HepG2 (cell line): ENCODE measurements at regions not wholly inside any gene's neighbourhood (a gene's known extent, or its start where the extent isn't known, plus 50 kb on each side); places are given as distances from the start of the nearest gene placed in this dataset.

Experiments
- ATAC-seq: fragments of 200-7000 bp; cut with Tn5 transposase; 3 replicates; pipeline ENCODE4 v1.9.1; 2020; ENCODE audit warnings: mild to moderate bottlenecking, moderate library complexity
- BruUV-seq: library from RNA; stranded (reverse); fragments of 400-500 nt; replicated peaks from 2 replicates; lab custom pipeline; 2021; lab: Mats Ljungman, UMichigan
- CTCF ChIA-PET: fragments of 300-600 bp; formaldehyde crosslinking; extraction: SDS; loops from one replicate; lab custom pipeline; 2021; ENCODE audit warnings: low total read pairs, inconsistent platforms, low intra/inter-chr PET ratio; lab: Yijun Ruan, JAX
- POLR2A ChIA-PET: fragments of 350-600 bp; sonication (Branson Sonifier 250); formaldehyde crosslinking; loops from one replicate; lab custom pipeline; 2020; ENCODE audit warnings: antibody characterized with exemption, inconsistent platforms; lab: Yijun Ruan, JAX
- DNase-seq: peaks from one replicate; pipeline ENCODE4 v3.0.0-alpha.2; 2015; ENCODE audit warnings: low spot score
- FAIRE-seq: peaks from 3 replicates; lab custom pipeline; 2011; peaks lifted over from hg19 to GRCh38; lab: Jason Lieb, UNC
- H2AFZ ChIP-seq: one replicate; pipeline ENCODE4 v1.6.1; 2011; ENCODE audit warnings: low read length, inconsistent platforms
- H3K27ac ChIP-seq: fragments of 300-600 bp; 3 replicates; pipeline ENCODE4 v1.8.0; 2011; ENCODE audit warnings: mixed run types, mild to moderate bottlenecking, mixed read lengths, low read length, inconsistent platforms; ENCODE audit not compliant: insufficient read depth; ENCODE audit errors: extremely low read length
- H3K27me3 ChIP-seq, 2 experiments: fragments of 200-600 bp in 1 of 2; 2 replicates in 1 of 2; 3 replicates in 1 of 2; pipeline versions ENCODE4 v1.6.0 to v1.8.0; 2011; ENCODE audit warnings: low read length in 2 of 2, mild to moderate bottlenecking in 2 of 2, moderate library complexity in 2 of 2, inconsistent platforms in 1 of 2; ENCODE audit not compliant: insufficient read depth in 2 of 2, control insufficient read depth in 1 of 2
- H3K36me3 ChIP-seq, 2 experiments: fragments of 200-600 bp in 1 of 2; replicated peaks in 1 of 2; 2 replicates in 1 of 2; 3 replicates in 1 of 2; pipeline versions ENCODE4 v1.5.1 to v1.8.0; 2011; ENCODE audit warnings: low read length in 2 of 2, inconsistent platforms in 1 of 2; ENCODE audit not compliant: insufficient read depth in 2 of 2, control insufficient read depth in 1 of 2
- H3K4me1 ChIP-seq: 2 replicates; pipeline ENCODE4 v1.5.1; 2012; ENCODE audit warnings: low read length, inconsistent platforms; ENCODE audit not compliant: insufficient read depth
- H3K4me2 ChIP-seq: 2 replicates; pipeline ENCODE4 v1.6.0; 2011; ENCODE audit warnings: low read depth, low read length, inconsistent platforms
- H3K4me3 ChIP-seq, 3 experiments: fragments of 200-600 bp in 1 of 3; sonication (generic), shearing (Covaris generic) in 1 of 3; replicated peaks in 1 of 3; 2 replicates each; pipeline ENCODE4 v1.5.1; 2011 to 2016; ENCODE audit warnings: low read length in 3 of 3, inconsistent platforms in 2 of 3, low read depth in 2 of 3, mild to moderate bottlenecking in 2 of 3, control low read depth in 1 of 3, mixed read lengths in 1 of 3; ENCODE audit not compliant: insufficient read depth in 1 of 3
- H3K79me2 ChIP-seq: one replicate; pipeline ENCODE4 v1.6.1; 2011; ENCODE audit warnings: low read length, inconsistent platforms; ENCODE audit not compliant: insufficient read depth
- H3K9ac ChIP-seq: 2 replicates; pipeline ENCODE4 v1.6.0; 2011; ENCODE audit warnings: mild to moderate bottlenecking, low read depth, low read length, inconsistent platforms; ENCODE audit not compliant: insufficient read depth
- H3K9me3 ChIP-seq: 2 replicates; pipeline ENCODE4 v1.5.1; 2012; ENCODE audit warnings: mild to moderate bottlenecking, low read length
- H4K20me1 ChIP-seq: 2 replicates; pipeline ENCODE4 v1.6.0; 2011; ENCODE audit warnings: inconsistent platforms, mild to moderate bottlenecking, low read length, moderate library complexity; ENCODE audit not compliant: insufficient read depth
- CAMTA2 ChIP-seq: sonication (generic); formaldehyde crosslinking; IDR thresholded peaks from 2 replicates; pipeline ENCODE4 v1.4.0; 2020; ENCODE audit warnings: mild to moderate bottlenecking, missing genetic modification reagents, borderline replicate concordance
- CREB3 ChIP-seq: sonication (generic); formaldehyde crosslinking; IDR thresholded peaks from 2 replicates; pipeline ENCODE4 v1.5.0; 2020; ENCODE audit warnings: missing genetic modification reagents
- GMEB2 ChIP-seq: IDR thresholded peaks from 2 replicates; pipeline ENCODE4 v1.6.1; 2016; ENCODE audit warnings: missing biosample characterization, missing genetic modification reagents, low read depth
- HMG20A ChIP-seq: IDR thresholded peaks from 2 replicates; pipeline ENCODE4 v1.6.1; 2016; ENCODE audit warnings: borderline replicate concordance
- LBX2 ChIP-seq: sonication (generic); formaldehyde crosslinking; IDR thresholded peaks from 2 replicates; pipeline ENCODE4 v1.5.0; 2020; ENCODE audit warnings: missing genetic modification reagents, mild to moderate bottlenecking, borderline replicate concordance
- MTF2 ChIP-seq: sonication (generic); formaldehyde crosslinking; IDR thresholded peaks from 2 replicates; pipeline ENCODE4 v1.5.0; 2020; ENCODE audit warnings: missing genetic modification reagents, borderline replicate concordance
- NKX3-1 ChIP-seq: sonication (generic); formaldehyde crosslinking; IDR thresholded peaks from 2 replicates; pipeline ENCODE4 v1.5.0; 2020; ENCODE audit warnings: missing genetic modification reagents
- NR2C2 ChIP-seq: sonication (generic); formaldehyde crosslinking; IDR thresholded peaks from 2 replicates; pipeline ENCODE4 v1.4.0; 2020; ENCODE audit warnings: missing genetic modification reagents, mild to moderate bottlenecking, moderate library complexity, borderline replicate concordance
- ONECUT2 ChIP-seq: sonication (generic); formaldehyde crosslinking; IDR thresholded peaks from 2 replicates; pipeline ENCODE4 v1.4.0; 2020; ENCODE audit warnings: missing genetic modification reagents
- PAF1 ChIP-seq: IDR thresholded peaks from 2 replicates; pipeline ENCODE4 v1.6.1; 2016; ENCODE audit warnings: missing genetic modification reagents, missing compliant biosample characterization
- TCF7 ChIP-seq: sonication (generic); IDR thresholded peaks from 2 replicates; pipeline ENCODE4 v1.6.1; 2016; ENCODE audit warnings: antibody characterized with exemption, low read depth
- TCF7L2 ChIP-seq: IDR thresholded peaks from 2 replicates; pipeline ENCODE4 v1.6.1; 2011; ENCODE audit warnings: mild to moderate bottlenecking, low read depth, low read length, moderate library complexity
- TOPORS ChIP-seq: sonication (generic); formaldehyde crosslinking; IDR thresholded peaks from 2 replicates; pipeline ENCODE4 v1.8.0; 2023; ENCODE audit warnings: mild to moderate bottlenecking, missing genetic modification reagents
- ZNF557 ChIP-seq: sonication (generic); formaldehyde crosslinking; IDR thresholded peaks from 2 replicates; pipeline ENCODE4 v1.4.0; 2020; ENCODE audit warnings: missing genetic modification reagents
- ZNF574 ChIP-seq: sonication (generic); formaldehyde crosslinking; IDR thresholded peaks from 2 replicates; pipeline ENCODE4 v1.4.0; 2020; ENCODE audit warnings: missing genetic modification reagents
- ZNF616 ChIP-seq: sonication (generic); formaldehyde crosslinking; IDR thresholded peaks from 2 replicates; pipeline ENCODE4 v1.5.0; 2020; ENCODE audit warnings: low read depth, mild to moderate bottlenecking, missing genetic modification reagents
- ZNF639 ChIP-seq: conservative IDR thresholded peaks from 2 replicates; pipeline ENCODE4 v1.6.1; 2018; ENCODE audit warnings: missing genetic modification reagents
- ZNF792 ChIP-seq: IDR thresholded peaks from 2 replicates; pipeline ENCODE4 v1.6.1; 2016
- WGBS: methylation state at CpG from one replicate; pipeline ENCODE4 v1.1.6; 2017; ENCODE audit warnings: low lambda C conversion rate; 5-methylcytosine and 5-hydroxymethylcytosine counted together
- in situ Hi-C: cut with HindIII; loops from 2 replicates; pipeline ENCODE4 v1.10.0; 2017; ENCODE audit warnings: low pct_unique_long_range_greater_than_20kb; ENCODE audit not compliant: extremely low pct_ligation_motif_present
- intact Hi-C: fragments of 100-400 bp; cut with micrococcal nuclease; formaldehyde crosslinking; loops from one replicate; pipeline ENCODE4 v1.10.0; 2022; ENCODE audit not compliant: unreplicated experiment

GRCh38 chr3:64939747-64940450 lies 252.1 kb upstream of the ADAMTS9 start:
- no peak overlapping the region for H2AFZ ChIP-seq
- H4K20me1 ChIP-seq = no peaks in the 10 kb centered on the region
- no peak for FAIRE-seq
- in situ Hi-C loops (no loop called here), intact Hi-C loops (loop anchor here (5.0 kb wide), 1 partner anchor 693 kb away; no protein-coding TSS in a partner anchor)
- WGBS = 40% methylated on average over 9 of the region's 10 CpGs
- H3K4me2 ChIP-seq = no peak overlapping the region
- ATAC-seq = no peak
- H3K27ac ChIP-seq = no peak overlapping the region
- no TSS peak for BruUV-seq
- no peak overlapping the region for H3K4me3 ChIP-seq
- CTCF ChIA-PET = no interaction called here
- no peaks in the 10 kb centered on the region for H3K9me3 ChIP-seq
- DNase-seq = no peak
- no peaks in the 10 kb centered on the region for H3K4me1 ChIP-seq
- H3K9ac ChIP-seq = no peak overlapping the region
- H3K36me3 ChIP-seq = no peaks in the 10 kb centered on the region
- POLR2A ChIA-PET = no interaction called here
- no peaks in the 10 kb centered on the region for H3K79me2 ChIP-seq
- H3K27me3 ChIP-seq = no peaks in the 10 kb centered on the region
- TF ChIP-seq ZNF557 (CRISPR knock-in tag) (no peak), HMG20A (CRISPR knock-in tag) (no peak), CREB3 (CRISPR knock-in tag) (no peak), ZNF616 (no peak), ZNF639 (CRISPR knock-in tag) (no peak), NR2C2 (no peak), CAMTA2 (CRISPR knock-in tag) (no peak), MTF2 (CRISPR knock-in tag) (no peak), PAF1 (CRISPR knock-in tag) (no peak), NKX3-1 (CRISPR knock-in tag) (no peak), LBX2 (CRISPR knock-in tag) (no peak), TCF7L2 (no peak), TCF7 (no peak), ZNF792 (CRISPR knock-in tag) (no peak), ZNF574 (CRISPR knock-in tag) (no peak), ONECUT2 (CRISPR knock-in tag) (no peak), GMEB2 (CRISPR knock-in tag) (no peak), TOPORS (CRISPR knock-in tag) (no peak)
